OCI-LY1 (cell line): ENCODE measurements at regions not wholly inside any gene's neighbourhood (a gene's known extent, or its start where the extent isn't known, plus 50 kb on each side); places are given as distances from the start of the nearest gene placed in this dataset.
"Not testable (repeated sequence)": the region's sequence is repeated elsewhere in the genome, so short reads cannot be mapped to it uniquely, and the experiment has no call there.

Source experiments
- CTCF ChIP-seq: fragments of 200-600 bp; sonication (generic), shearing (Covaris generic); IDR thresholded peaks from 2 replicates; pipeline ENCODE4 v1.5.1; 2017; ENCODE audit warnings: mild to moderate bottlenecking, antibody characterized with exemption, low read length, moderate library complexity, mixed read lengths
- EZH2 ChIP-seq: fragments of 200-600 bp; sonication (generic), shearing (Covaris generic); IDR thresholded peaks from 2 replicates; pipeline ENCODE4 v1.8.0; 2017; ENCODE audit warnings: borderline replicate concordance, mixed run types, mild to moderate bottlenecking, antibody characterized with exemption, low read length, moderate library complexity, mixed read lengths

- TF ChIP-seq CTCF, EZH2: not testable (repeated sequence)
Measured at GRCh38 chr22:11285839-11286205, 4242.2 kb upstream of the OR11H1 start.
